ENCODE measurements at regions not wholly inside any gene's neighbourhood (a gene's known extent, or its start where the extent isn't known, plus 50 kb on each side); places are given as distances from the start of the nearest gene placed in this dataset.

- no peak overlapping the region for H2AFZ ChIP-seq (ENCODE audit: low read depth, low read length, severe bottlenecking)
- no peaks in the 10 kb centered on the region for H3K27me3 ChIP-seq (ENCODE audit: low read length)
- no peak overlapping the region for H3K27ac ChIP-seq (ENCODE audit: low read depth, low read length)
- H3K9me3 ChIP-seq (ENCODE audit: insufficient read depth, low read length), result no peaks in the 10 kb centered on the region
- H3K4me3 ChIP-seq (ENCODE audit: insufficient read depth, low read length, poor library complexity, severe bottlenecking), result no peak overlapping the region
- no peaks in the 10 kb centered on the region for H3K9me2 ChIP-seq (replicated peaks; ENCODE audit: insufficient read depth, low read length)
- TF ChIP-seq EZH2phosphoT487 (conservative IDR thresholded peaks at IDR 0.05; ENCODE audit: low read length) (no peak), CTCF (IDR thresholded peaks at IDR 0.05; ENCODE audit: insufficient read depth, low read length, poor library complexity, severe bottlenecking) (no peak)
- H3K79me2 ChIP-seq (ENCODE audit: insufficient read depth, low read length), result no peaks in the 10 kb centered on the region
- H4K20me1 ChIP-seq (ENCODE audit: low read depth, low read length), result no peaks in the 10 kb centered on the region
- H3F3A ChIP-seq (ENCODE audit: insufficient read depth), result no peaks in the 10 kb centered on the region
- no peaks in the 10 kb centered on the region for H3K36me3 ChIP-seq (ENCODE audit: low read length)
- no peak overlapping the region for H3K4me2 ChIP-seq (ENCODE audit: low read depth, low read length, poor library complexity, severe bottlenecking)
- H3K9ac ChIP-seq (ENCODE audit: low read length), result no peak overlapping the region
Measured at GRCh38 chr3:194852345-194852744, 166.7 kb downstream of the FAM43A start.

- Histone ChIP-seq H3K36me3 (ENCODE audit: low read length) (no peaks in the 10 kb centered on the region), H3K27ac (ENCODE audit: low read depth, low read length) (no peak overlapping the region), H3K79me2 (ENCODE audit: insufficient read depth, low read length) (no peaks in the 10 kb centered on the region), H3K9me2 (replicated peaks; ENCODE audit: insufficient read depth, low read length) (no peaks in the 10 kb centered on the region), H4K20me1 (ENCODE audit: low read depth, low read length) (no peaks in the 10 kb centered on the region), H3K27me3 (ENCODE audit: low read length) (no peaks in the 10 kb centered on the region), H2AFZ (ENCODE audit: low read depth, low read length, severe bottlenecking) (no peak overlapping the region), H3K4me3 (ENCODE audit: insufficient read depth, low read length, poor library complexity, severe bottlenecking) (no peak overlapping the region), H3K4me2 (ENCODE audit: low read depth, low read length, poor library complexity, severe bottlenecking) (no peak overlapping the region), H3K9me3 (ENCODE audit: insufficient read depth, low read length) (no peaks in the 10 kb centered on the region), H3K9ac (ENCODE audit: low read length) (no peak overlapping the region), H3F3A (ENCODE audit: insufficient read depth) (no peaks in the 10 kb centered on the region)
- TF ChIP-seq CTCF (IDR thresholded peaks at IDR 0.05; ENCODE audit: insufficient read depth, low read length, poor library complexity, severe bottlenecking), result no peak
- TF ChIP-seq EZH2phosphoT487 (conservative IDR thresholded peaks at IDR 0.05; ENCODE audit: low read length), result no peak
Measured at GRCh38 chr3:194852831-194853508, 167.3 kb downstream of the FAM43A start.

GRCh38 chr3:194854206-194854605, 168.5 kb downstream of the FAM43A start:
- no peak for TF ChIP-seq EZH2phosphoT487 (conservative IDR thresholded peaks at IDR 0.05; ENCODE audit: low read length)
- TF ChIP-seq CTCF (IDR thresholded peaks at IDR 0.05; ENCODE audit: insufficient read depth, low read length, poor library complexity, severe bottlenecking), result no peak
- H2AFZ ChIP-seq (ENCODE audit: low read depth, low read length, severe bottlenecking), result no peak overlapping the region
- H3K4me2 ChIP-seq (ENCODE audit: low read depth, low read length, poor library complexity, severe bottlenecking), result no peak overlapping the region
- no peaks in the 10 kb centered on the region for H3K36me3 ChIP-seq (ENCODE audit: low read length)
- no peaks in the 10 kb centered on the region for H4K20me1 ChIP-seq (ENCODE audit: low read depth, low read length)
- H3K9me3 ChIP-seq (ENCODE audit: insufficient read depth, low read length), result no peaks in the 10 kb centered on the region
- no peaks in the 10 kb centered on the region for H3K27me3 ChIP-seq (ENCODE audit: low read length)
- H3K4me3 ChIP-seq (ENCODE audit: insufficient read depth, low read length, poor library complexity, severe bottlenecking), result no peak overlapping the region
- no peaks in the 10 kb centered on the region for H3F3A ChIP-seq (ENCODE audit: insufficient read depth)
- no peak overlapping the region for H3K27ac ChIP-seq (ENCODE audit: low read depth, low read length)
- H3K9ac ChIP-seq (ENCODE audit: low read length), result no peak overlapping the region
- H3K79me2 ChIP-seq (ENCODE audit: insufficient read depth, low read length), result no peaks in the 10 kb centered on the region
- no peaks in the 10 kb centered on the region for H3K9me2 ChIP-seq (replicated peaks; ENCODE audit: insufficient read depth, low read length)

Measured in SU-DHL-6 (cell line).